Body of pancreas (tissue), 4 donors: ENCODE measurements at regions not wholly inside any gene's neighbourhood (a gene's known extent, or its start where the extent isn't known, plus 50 kb on each side); places are given as distances from the start of the nearest gene placed in this dataset.

ENCODE experiments used
- CTCF ChIP-seq, 7 experiments: fragments of 450-650 bp in 4 of 7; fragments of 200-600 bp in 3 of 7; sonication (generic) in 3 of 7; IDR thresholded peaks; one replicate each; pipeline ENCODE4 v1.5.1; 2016 to 2019; ENCODE audit warnings: antibody characterized with exemption in 7 of 7
- POLR2A ChIP-seq, 3 donors: fragments of 450-650 bp; IDR thresholded peaks; one replicate each; pipeline ENCODE4 v1.6.1; 2016; ENCODE audit warnings: antibody characterized with exemption in 3 of 3, mild to moderate bottlenecking in 2 of 3

DNA sequence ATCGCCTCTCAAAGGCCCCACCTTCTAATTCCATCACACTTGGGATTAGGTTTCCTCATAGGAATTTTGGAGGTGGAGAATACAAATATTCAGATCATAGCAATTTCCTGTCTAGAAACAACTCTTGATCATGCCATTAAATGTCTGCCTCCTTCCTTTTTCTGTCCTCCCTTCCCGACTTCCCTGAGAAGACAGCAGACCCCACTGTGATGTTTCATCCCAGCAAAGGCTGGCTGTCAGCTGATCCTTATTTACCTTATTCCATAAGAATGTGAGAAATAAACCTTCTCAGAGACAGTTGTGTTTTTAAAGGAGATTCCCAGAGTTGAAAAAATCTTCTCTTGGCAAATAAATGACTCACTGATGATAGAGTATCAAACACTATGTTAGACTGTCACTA lies 133.9 kb downstream of the TDRD15 start:
- TF ChIP-seq POLR2A (IDR thresholded peaks at IDR 0.05) (no peak), CTCF (IDR thresholded peaks at IDR 0.05) (no peak)
